Cardiac muscle cell (in vitro differentiated cells and primary cell): ENCODE measurements at regions not wholly inside any gene's neighbourhood (a gene's known extent, or its start where the extent isn't known, plus 50 kb on each side); places are given as distances from the start of the nearest gene placed in this dataset.

Experiments
- DNase-seq, 2 donors: peaks; one replicate each; pipeline versions ENCODE4 v3.0.0 to v3.0.0-alpha.2; 2010 to 2017; ENCODE audit warnings: low read depth in 1 of 2, low spot score in 1 of 2
- H3K27ac ChIP-seq: fragments of 200-600 bp; sonication (generic); 2 replicates; pipeline ENCODE4 v1.5.1; 2016
- H3K27me3 ChIP-seq: fragments of 200-600 bp; sonication (generic); 2 replicates; pipeline ENCODE4 v1.6.0; 2016; ENCODE audit warnings: control low read depth
- H3K36me3 ChIP-seq: fragments of 200-600 bp; sonication (generic); 2 replicates; pipeline ENCODE4 v1.5.1; 2016; ENCODE audit warnings: control low read depth
- H3K4me1 ChIP-seq: fragments of 200-600 bp; sonication (generic); 2 replicates; pipeline ENCODE4 v1.8.1; 2017; ENCODE audit warnings: low read depth, mild to moderate bottlenecking, mixed run types
- H3K4me3 ChIP-seq: fragments of 200-600 bp; sonication (generic); 2 replicates; pipeline ENCODE4 v1.5.1; 2016; ENCODE audit warnings: mild to moderate bottlenecking
- H3K9me3 ChIP-seq: fragments of 200-600 bp; sonication (generic); 2 replicates; pipeline ENCODE4 v1.5.1; 2017; ENCODE audit warnings: low read depth, mild to moderate bottlenecking, control low read depth
- TF ChIP-seq, protein P1 (sequence below): IDR thresholded peaks from 2 replicates; pipeline ENCODE4 v1.5.1; 2012; ENCODE audit warnings: low read depth, mild to moderate bottlenecking, low read length

DNA sequence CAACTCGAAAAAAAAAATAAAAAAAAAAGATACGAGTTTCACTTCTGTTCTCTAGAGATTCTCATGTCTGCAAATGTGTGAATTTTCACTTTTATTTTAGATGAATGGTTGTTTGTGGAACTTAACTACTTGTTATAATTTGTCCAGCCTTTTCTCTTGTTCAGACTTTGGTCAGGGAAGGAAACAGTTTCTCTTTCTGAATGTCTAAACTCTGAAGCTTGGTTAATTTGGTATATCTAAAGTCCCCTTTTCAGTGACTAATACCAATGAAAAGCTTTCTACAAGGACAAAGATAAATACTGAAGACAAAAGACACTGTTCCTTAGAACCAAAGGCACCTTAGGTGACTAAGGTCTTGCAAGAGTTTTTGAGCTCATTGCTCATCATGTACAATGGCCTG, 144.4 kb upstream of the PIEZO2 start:
- Histone ChIP-seq H3K36me3 (no peaks in the 10 kb centered on the region), H3K4me1 (no peaks in the 10 kb centered on the region), H3K9me3 (no peaks in the 10 kb centered on the region), H3K4me3 (no peak overlapping the region), H3K27ac (no peak overlapping the region), H3K27me3 (no peaks in the 10 kb centered on the region)
- TF ChIP-seq, protein P1, sequence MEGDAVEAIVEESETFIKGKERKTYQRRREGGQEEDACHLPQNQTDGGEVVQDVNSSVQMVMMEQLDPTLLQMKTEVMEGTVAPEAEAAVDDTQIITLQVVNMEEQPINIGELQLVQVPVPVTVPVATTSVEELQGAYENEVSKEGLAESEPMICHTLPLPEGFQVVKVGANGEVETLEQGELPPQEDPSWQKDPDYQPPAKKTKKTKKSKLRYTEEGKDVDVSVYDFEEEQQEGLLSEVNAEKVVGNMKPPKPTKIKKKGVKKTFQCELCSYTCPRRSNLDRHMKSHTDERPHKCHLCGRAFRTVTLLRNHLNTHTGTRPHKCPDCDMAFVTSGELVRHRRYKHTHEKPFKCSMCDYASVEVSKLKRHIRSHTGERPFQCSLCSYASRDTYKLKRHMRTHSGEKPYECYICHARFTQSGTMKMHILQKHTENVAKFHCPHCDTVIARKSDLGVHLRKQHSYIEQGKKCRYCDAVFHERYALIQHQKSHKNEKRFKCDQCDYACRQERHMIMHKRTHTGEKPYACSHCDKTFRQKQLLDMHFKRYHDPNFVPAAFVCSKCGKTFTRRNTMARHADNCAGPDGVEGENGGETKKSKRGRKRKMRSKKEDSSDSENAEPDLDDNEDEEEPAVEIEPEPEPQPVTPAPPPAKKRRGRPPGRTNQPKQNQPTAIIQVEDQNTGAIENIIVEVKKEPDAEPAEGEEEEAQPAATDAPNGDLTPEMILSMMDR = no peak
- DNase-seq = no peak

DNA sequence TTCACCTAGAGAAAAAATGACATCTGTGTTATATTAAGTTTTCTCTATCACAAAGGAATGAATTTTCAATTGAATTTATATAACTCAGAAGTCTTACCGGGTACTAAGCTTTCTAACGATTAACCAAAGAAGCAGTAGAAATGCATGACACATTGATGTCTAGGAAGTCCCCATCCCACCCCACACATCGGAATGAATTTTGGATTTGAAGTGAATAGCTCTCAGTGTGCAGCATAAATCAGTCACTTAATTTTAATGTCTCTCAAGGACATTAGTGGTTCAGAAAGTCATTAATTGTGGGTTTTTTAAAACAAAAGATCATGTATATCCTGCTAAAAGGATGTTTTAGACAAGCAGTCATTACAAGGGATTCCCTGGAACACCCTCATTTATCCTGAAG, 141.4 kb upstream of the PIEZO2 start:
- Histone ChIP-seq H3K9me3 (no peaks in the 10 kb centered on the region), H3K4me1 (no peaks in the 10 kb centered on the region), H3K36me3 (no peaks in the 10 kb centered on the region), H3K27me3 (no peaks in the 10 kb centered on the region), H3K27ac (no peak overlapping the region), H3K4me3 (no peak overlapping the region)
- TF ChIP-seq, protein P1 = no peak
- no peak for DNase-seq

DNA sequence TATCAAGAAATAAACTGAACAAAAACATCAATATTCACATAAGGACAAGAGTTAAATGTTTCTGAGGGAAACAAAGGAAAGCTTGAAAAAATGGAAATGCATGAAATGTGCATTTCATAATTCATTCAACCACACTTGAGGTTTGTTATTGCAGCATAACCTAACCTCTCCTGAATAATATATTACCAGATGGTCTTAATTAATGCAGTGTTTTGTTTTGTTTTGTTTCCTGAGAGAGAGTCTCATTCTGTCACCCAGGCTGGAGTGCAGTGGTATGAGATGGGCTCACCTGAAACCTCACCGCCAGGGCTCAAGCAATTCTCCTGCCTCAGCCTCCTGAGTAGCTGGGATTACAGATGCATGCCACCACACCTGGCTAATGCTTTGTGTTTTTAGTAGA, 139.9 kb upstream of the PIEZO2 start:
- H3K4me1 ChIP-seq = no peaks in the 10 kb centered on the region
- no peak for DNase-seq
- H3K27ac ChIP-seq = no peak overlapping the region
- H3K9me3 ChIP-seq = no peaks in the 10 kb centered on the region
- H3K4me3 ChIP-seq = no peak overlapping the region
- TF ChIP-seq, protein P1 = no peak
- H3K36me3 ChIP-seq = no peaks in the 10 kb centered on the region
- no peaks in the 10 kb centered on the region for H3K27me3 ChIP-seq

DNA sequence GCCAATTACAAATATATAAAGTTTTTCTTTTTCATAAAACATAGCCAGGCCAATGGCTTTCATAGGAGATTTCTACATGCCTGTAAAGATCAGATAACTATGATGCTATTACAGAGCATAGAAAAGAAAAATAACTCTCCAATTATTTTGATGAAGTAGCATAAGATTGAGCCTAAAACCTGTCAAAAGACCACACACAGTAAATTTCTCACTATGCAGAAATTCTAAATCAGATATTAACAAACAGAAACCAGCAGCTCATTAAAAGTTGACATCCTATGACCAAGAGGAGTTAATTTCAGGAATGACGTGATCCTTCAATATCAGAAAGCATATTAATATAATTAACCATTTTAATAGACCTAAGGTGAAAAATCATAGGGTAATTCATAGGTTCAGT, 139.0 kb upstream of the PIEZO2 start:
- H3K36me3 ChIP-seq = no peaks in the 10 kb centered on the region
- no peaks in the 10 kb centered on the region for H3K9me3 ChIP-seq
- DNase-seq = no peak
- no peaks in the 10 kb centered on the region for H3K4me1 ChIP-seq
- TF ChIP-seq, protein P1 = no peak
- H3K27me3 ChIP-seq = no peaks in the 10 kb centered on the region
- no peak overlapping the region for H3K27ac ChIP-seq
- H3K4me3 ChIP-seq = no peak overlapping the region

DNA sequence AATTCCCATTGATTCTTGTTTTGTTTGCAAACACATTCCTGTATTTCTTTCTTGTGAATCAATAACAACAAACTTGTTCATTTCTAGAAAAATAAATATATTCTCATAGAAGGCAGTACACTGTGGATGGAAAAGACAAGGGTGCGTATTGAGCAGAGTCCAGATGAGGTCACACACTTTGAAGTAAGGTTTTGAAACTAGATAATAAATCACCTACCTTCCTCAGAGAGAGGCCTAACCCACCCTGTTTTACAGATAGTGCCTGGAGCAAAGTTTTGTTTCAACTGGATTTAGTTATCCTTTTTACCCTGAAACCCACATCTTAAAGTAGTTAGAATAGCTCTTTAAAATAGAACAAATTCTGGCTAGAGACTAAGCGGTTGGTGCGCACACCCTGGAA, 137.1 kb upstream of the PIEZO2 start:
- no peak overlapping the region for H3K4me3 ChIP-seq
- no peaks in the 10 kb centered on the region for H3K4me1 ChIP-seq
- no peak for DNase-seq
- H3K27me3 ChIP-seq = no peaks in the 10 kb centered on the region
- H3K27ac ChIP-seq = no peak overlapping the region
- no peaks in the 10 kb centered on the region for H3K9me3 ChIP-seq
- TF ChIP-seq, protein P1 = no peak
- H3K36me3 ChIP-seq = no peaks in the 10 kb centered on the region

DNA sequence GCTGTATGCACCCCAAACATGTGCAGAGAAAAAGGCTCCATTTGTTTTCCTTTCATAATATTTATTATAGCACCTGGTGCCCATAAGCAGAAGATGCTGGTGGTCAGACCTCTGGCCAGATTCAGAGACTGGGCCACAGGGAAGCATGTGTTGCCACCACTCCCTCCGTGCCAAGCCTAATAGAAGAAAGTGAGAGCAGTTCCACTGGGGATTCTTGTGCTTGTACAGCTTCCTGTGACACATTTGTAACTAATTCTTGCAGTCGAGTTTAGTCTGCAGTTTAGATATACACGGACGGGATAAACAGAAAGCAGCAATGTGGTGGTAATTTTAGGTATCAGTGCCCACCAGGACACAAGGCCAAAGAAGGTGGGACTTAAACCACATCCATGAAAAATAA, 135.4 kb upstream of the PIEZO2 start:
- no peaks in the 10 kb centered on the region for H3K27me3 ChIP-seq
- H3K27ac ChIP-seq = no peak overlapping the region
- H3K36me3 ChIP-seq = no peaks in the 10 kb centered on the region
- DNase-seq = no peak
- H3K9me3 ChIP-seq = no peaks in the 10 kb centered on the region
- TF ChIP-seq, protein P1 = no peak
- no peak overlapping the region for H3K4me3 ChIP-seq
- no peaks in the 10 kb centered on the region for H3K4me1 ChIP-seq
